Inflammatory macrophage treated with lipopolysaccharide for 1 hour (primary cell): ENCODE measurements at regions not wholly inside any gene's neighbourhood (a gene's known extent, or its start where the extent isn't known, plus 50 kb on each side); places are given as distances from the start of the nearest gene placed in this dataset.
"Not testable (repeated sequence)": the region's sequence is repeated elsewhere in the genome, so short reads cannot be mapped to it uniquely, and the experiment has no call there.

ENCODE experiments used
- DNase-seq, 2 donors: peaks; one replicate each; pipeline ENCODE4 v3.0.0-alpha.2; 2020 to 2022

- no peak for DNase-seq
These were observed 97.9 kb downstream of the PLCE1 start for GRCh38 chr10:94091649-94092048.

GRCh38 chr10:94092848-94093247, 99.1 kb downstream of the PLCE1 start:
- no peak for DNase-seq

DNA sequence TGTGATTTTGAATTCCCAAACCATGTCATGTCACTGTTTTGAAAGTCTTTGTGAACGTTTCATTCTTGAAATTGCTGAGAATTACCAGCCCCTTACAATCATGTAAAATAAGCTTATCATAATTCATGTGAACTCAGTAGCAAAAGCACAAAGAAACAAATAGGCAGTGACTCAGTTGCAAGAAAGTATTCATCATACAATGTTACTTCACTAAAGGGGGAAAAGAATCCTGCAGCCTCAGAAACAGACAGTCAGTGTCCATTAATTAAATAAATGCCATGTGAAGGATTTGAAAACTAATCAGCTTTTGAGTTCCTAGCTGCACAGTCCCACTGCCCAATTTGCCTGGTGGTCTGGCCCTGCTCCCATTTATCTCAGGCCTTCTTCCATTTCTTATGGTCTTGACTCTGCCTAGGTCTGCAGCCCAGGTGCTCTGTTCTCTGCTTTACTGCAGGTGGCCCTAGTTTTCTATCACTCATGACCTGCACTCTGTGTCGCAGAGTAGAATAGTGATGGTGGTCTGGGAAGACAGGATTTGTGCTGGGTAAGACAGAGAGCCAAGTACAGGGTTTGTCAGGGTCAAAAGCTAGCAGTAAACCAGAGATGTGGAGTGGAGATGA, 99.7 kb downstream of the PLCE1 start:
- DNase-seq: no peak

DNA sequence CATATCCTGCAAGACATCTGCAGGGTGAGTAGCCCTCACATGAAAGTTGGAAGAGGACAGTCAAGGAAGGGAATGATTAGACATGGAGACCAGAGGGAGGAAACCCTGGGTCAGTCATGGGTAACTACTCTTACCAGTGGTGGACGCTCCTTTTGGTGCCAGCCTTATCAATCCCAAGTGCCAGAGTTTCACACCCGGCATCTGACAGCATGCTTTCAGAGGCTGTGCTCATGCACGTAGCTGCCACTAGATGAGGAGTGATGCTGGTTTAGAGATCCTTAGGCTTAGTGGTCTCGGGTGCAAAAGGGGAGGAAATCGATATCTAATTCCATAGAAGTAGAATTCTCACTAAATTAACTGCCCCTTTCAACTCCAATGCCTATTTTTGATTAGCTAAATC, 100.8 kb downstream of the PLCE1 start:
- no peak for DNase-seq

- no peak for DNase-seq
These were observed 103.9 kb downstream of the PLCE1 start for GRCh38 chr10:94097656-94098055.

DNA sequence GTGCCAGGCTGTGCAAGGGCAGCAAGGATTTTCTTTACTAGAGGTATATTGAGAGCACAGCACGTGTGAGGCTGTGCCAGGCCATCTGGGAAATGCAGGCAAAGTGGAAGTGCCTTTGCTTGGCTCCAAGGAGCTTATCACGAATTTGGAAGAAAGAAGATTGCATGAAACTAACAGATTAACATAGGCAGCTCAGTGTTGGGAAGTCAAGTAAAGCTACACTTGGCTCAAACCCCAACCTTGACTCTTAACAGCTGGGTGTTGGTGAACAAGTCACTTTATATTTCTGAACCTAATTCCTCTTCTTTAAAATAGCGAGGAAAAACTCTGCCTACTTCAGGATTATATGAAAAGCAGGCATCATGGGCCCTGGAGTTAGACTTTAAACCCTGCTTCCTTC, 105.2 kb downstream of the PLCE1 start:
- DNase-seq: no peak

- DNase-seq: no peak
These were observed 108.2 kb downstream of the PLCE1 start for GRCh38 chr10:94101894-94102293.

DNA sequence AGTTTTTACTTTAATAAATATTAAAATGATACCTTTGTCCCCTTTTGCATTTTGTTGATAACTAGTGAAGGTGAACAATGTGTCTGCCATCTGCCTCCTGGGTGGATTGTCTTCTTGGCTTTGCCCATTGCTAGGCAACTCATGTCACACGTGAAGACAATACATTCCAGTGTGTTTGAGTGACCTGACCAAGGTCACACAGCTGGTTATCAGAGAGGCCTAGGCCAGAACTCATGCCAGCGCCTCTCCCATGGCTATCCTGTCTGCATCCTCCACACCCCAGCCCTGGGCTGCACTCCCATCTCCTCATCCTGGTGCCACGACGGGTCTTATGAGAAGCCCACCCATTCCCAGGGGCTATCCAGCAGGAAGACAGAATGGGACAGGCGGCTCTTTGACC, 108.7 kb downstream of the PLCE1 start:
- no peak for DNase-seq

- no peak for DNase-seq
These were observed 109.5 kb downstream of the PLCE1 start for GRCh38 chr10:94103192-94103591.

DNA sequence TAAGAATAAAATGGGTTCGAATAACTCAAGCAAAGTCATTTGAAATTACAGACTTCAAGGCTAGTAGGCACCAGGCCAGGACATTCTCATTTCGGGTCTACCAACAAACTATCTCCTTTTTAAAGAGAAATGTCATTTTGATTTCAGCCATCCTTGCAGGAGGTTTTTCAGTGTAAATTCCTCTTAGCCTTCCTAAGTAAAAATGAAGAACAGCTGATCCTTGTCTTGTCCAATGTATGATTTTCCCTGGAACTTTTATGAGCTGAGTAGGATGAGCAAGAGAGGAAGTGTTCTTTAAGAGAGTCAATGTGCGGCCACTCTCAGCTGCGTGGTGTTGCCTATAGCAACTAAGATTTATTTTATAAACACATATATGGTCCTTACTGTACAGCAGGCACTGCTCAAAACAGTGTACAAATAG, 110.1 kb downstream of the PLCE1 start:
- no peak for DNase-seq

- no peak for DNase-seq
These were observed 110.7 kb downstream of the PLCE1 start for GRCh38 chr10:94104316-94105000.

DNA sequence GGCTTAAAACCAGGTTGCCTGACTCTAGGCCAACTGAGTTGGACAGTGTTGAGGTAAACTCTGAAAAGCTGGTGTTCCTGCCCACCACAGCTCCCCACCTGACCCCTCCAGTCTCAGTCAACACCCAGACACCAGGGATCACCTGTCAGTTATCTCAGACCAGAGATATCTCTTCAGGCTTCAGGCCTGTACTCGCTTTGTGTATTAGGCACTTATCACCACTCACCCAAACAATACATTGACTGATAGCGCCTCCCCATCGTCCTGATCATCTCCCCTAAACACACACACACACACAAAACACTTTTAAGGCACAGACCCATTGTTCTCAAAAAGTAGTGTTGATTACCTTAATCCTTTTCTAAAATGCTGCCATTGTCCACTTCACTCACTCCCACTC, 111.5 kb downstream of the PLCE1 start:
- no peak for DNase-seq

- no peak for DNase-seq
These were observed 113.5 kb downstream of the PLCE1 start for GRCh38 chr10:94107191-94107590.

DNA sequence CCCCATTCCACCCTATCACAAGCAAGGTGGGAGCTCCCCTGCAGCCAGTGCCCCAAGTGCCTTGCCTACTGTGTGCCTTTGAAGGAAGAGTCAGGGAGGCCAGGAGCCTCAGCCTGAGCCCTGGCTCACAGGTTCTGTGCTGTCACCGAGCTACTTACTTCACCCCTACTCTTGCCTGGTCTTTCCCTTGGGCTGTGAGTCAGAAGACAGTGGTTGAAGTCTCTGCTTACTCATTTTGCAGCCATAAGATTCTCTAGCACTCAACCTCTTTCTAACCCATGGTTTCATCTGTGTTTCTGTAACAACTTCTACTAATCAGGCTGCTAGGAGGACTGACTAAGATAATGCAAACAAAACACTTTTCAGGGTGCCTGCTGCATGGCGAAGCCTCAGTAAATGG, 114.5 kb downstream of the PLCE1 start:
- no peak for DNase-seq

- no peak for DNase-seq
These were observed 117.6 kb downstream of the PLCE1 start for GRCh38 chr10:94111367-94111766.

DNA sequence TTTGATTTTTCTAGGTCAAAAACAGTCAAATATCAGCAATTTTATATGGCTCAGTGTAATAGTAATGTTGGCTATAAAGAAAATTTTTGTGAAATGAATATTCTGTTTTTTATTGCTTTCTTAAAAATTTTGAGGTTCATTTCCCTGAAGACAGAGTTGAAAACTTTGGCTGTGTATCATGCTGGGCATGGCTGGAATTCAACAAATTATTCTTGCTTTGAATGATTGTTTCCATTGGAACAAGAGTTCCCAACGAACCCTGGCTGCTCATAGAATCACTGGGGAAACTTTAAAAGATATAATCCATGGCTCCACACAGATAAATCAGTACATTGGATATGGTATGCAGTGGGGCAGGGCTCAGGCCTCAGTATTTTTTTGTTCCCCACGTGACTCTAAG, 118.6 kb downstream of the PLCE1 start:
- no peak for DNase-seq

- no peak for DNase-seq
These were observed 122.0 kb downstream of the PLCE1 start for GRCh38 chr10:94115725-94116124.

DNA sequence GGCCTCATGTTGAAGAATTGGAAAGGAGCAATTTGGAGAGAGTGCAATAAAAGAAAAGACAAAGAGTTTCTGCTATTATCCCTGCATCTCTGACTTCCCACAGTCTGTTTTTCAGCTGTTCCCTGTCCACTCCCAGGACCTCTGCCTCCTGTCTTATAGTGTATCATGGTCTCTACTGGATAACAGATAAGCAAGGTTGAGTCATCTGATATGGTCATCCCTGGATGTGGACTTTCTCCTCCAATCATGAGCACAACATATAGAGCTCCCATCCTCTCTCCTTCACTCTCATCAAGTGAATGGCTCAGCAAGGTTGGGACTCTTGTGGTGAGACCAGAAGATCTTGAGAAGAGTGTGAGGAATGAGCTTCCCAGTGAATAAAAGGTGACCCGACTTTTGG, 123.1 kb downstream of the PLCE1 start:
- no peak for DNase-seq

- DNase-seq: no peak
These were observed 128.5 kb downstream of the PLCE1 start for GRCh38 chr10:94122211-94122610.

DNA sequence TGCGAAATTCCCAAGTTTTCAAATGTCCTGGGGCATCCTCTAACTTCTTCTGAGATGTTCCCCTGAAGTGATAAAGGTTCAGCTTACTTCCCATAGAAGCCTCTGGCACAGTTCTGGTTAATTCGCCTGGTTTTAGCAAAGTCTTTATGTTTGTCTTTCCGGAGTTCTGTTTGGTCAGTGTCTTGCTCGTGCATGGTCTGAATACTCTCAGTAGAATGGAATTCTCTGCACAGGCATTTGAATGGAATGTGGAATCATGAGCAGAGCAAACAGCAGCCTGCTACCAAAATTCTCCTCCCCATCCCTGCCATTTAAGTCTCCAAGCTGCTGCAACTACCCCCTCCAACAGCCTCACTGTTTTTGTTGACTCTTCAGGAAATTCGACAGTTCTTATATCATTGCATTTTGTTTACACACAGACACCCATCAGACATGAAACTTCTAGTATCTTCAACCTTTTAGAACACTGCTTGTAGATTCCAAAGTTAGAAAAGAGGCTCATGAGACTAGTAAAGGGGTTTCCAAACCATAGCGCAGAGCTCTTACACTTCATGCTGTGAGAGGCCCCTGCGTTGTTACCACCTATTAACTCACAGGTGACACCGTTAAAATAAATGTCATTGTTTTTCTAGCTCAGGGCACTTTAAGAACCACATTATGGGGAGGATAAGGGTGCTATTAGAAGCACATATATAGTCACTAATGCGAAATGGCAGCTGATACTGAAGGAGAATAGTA, 129.7 kb downstream of the PLCE1 start:
- DNase-seq: no peak

- DNase-seq: not testable (repeated sequence)
These were observed 130.4 kb downstream of the PLCE1 start for GRCh38 chr10:94124147-94124546.

- not testable (repeated sequence) for DNase-seq
These were observed 131.5 kb downstream of the PLCE1 start for GRCh38 chr10:94125268-94125667.

- no peak for DNase-seq
These were observed 132.1 kb downstream of the PLCE1 start for GRCh38 chr10:94125856-94126255.
